BJ (cell line): ENCODE measurements at regions not wholly inside any gene's neighbourhood (a gene's known extent, or its start where the extent isn't known, plus 50 kb on each side); places are given as distances from the start of the nearest gene placed in this dataset.

Experiments used
- CTCF ChIA-PET: fragments of 350-600 bp; formaldehyde crosslinking; extraction: SDS; loops from one replicate; lab custom pipeline; 2021; ENCODE audit warnings: antibody characterized with exemption, inconsistent platforms; lab: Yijun Ruan, JAX
- POLR2A ChIA-PET: fragments of 300-600 bp; sonication (Branson Sonifier 250); formaldehyde crosslinking; extraction: SDS; loops from one replicate; lab custom pipeline; 2021; ENCODE audit warnings: antibody characterized with exemption; lab: Charles Lee
- DNase-seq: peaks from one replicate; pipeline ENCODE4 v3.0.0-alpha.2; 2011; ENCODE audit warnings: low read depth
- H3K27me3 ChIP-seq: 2 replicates; pipeline ENCODE4 v1.6.0; 2011; ENCODE audit warnings: low read length; ENCODE audit not compliant: control insufficient read depth, insufficient read depth
- H3K36me3 ChIP-seq: 2 replicates; pipeline ENCODE4 v1.5.1; 2011; ENCODE audit warnings: low read length; ENCODE audit not compliant: control insufficient read depth, insufficient read depth
- H3K4me3 ChIP-seq: 2 replicates; pipeline ENCODE4 v1.5.1; 2011; ENCODE audit warnings: low read depth, mild to moderate bottlenecking, control low read depth, low read length
- CTCF ChIP-seq: IDR thresholded peaks from 2 replicates; pipeline ENCODE4 v1.5.1; 2011; ENCODE audit warnings: low read depth, mild to moderate bottlenecking, control low read depth, inconsistent platforms, low read length, moderate library complexity; ENCODE audit not compliant: insufficient read depth

GRCh38 chr4:170274616-170275015 is 184.9 kb upstream of the AADAT start:
- Histone ChIP-seq H3K36me3 (no peaks in the 10 kb centered on the region), H3K27me3 (no peaks in the 10 kb centered on the region), H3K4me3 (no peak overlapping the region)
- CTCF ChIA-PET, result no interaction called here
- POLR2A ChIA-PET, result no interaction called here
- no peak for TF ChIP-seq CTCF
- no peak for DNase-seq

GRCh38 chr4:170272959-170273358 is 183.2 kb upstream of the AADAT start:
- Histone ChIP-seq H3K27me3 (no peaks in the 10 kb centered on the region), H3K36me3 (no peaks in the 10 kb centered on the region), H3K4me3 (no peak overlapping the region)
- no peak for DNase-seq
- CTCF ChIA-PET, result no interaction called here
- POLR2A ChIA-PET, result no interaction called here
- TF ChIP-seq CTCF, result no peak

GRCh38 chr4:170271723-170272122 is 182.0 kb upstream of the AADAT start:
- no peak for DNase-seq
- H3K4me3 ChIP-seq, result no peak overlapping the region
- TF ChIP-seq CTCF, result no peak
- H3K36me3 ChIP-seq, result no peaks in the 10 kb centered on the region
- H3K27me3 ChIP-seq, result no peaks in the 10 kb centered on the region
- CTCF ChIA-PET, result no interaction called here
- POLR2A ChIA-PET, result no interaction called here

- CTCF ChIA-PET, result no interaction called here
- TF ChIP-seq CTCF, result no peak
- POLR2A ChIA-PET, result no interaction called here
These were observed 180.9 kb upstream of the AADAT start for GRCh38 chr4:170270628-170271027.

GRCh38 chr4:170269950-170270349 is 180.2 kb upstream of the AADAT start:
- DNase-seq, result no peak
- Histone ChIP-seq H3K36me3 (no peaks in the 10 kb centered on the region), H3K27me3 (no peaks in the 10 kb centered on the region), H3K4me3 (no peak overlapping the region)
- POLR2A ChIA-PET, result interaction anchor here (0.7 kb wide), 1 partner anchor 14 kb away, joined by 3 read pairs; no protein-coding TSS in a partner anchor
- CTCF ChIA-PET, result interaction anchor here (1.2 kb wide), 1 partner anchor 10 kb away, joined by 4 read pairs; no protein-coding TSS in a partner anchor
- no peak for TF ChIP-seq CTCF

More at GRCh38 chr4:170270628-170271027, 180.9 kb upstream of the AADAT start:
- no peak for DNase-seq
- H3K4me3 ChIP-seq, result no peak overlapping the region
- no peaks in the 10 kb centered on the region for H3K36me3 ChIP-seq
- no peaks in the 10 kb centered on the region for H3K27me3 ChIP-seq
